DND-41 (cell line): ENCODE measurements at regions not wholly inside any gene's neighbourhood (a gene's known extent, or its start where the extent isn't known, plus 50 kb on each side); places are given as distances from the start of the nearest gene placed in this dataset.

Experiments used
- CTCF ChIP-seq: IDR thresholded peaks from 2 replicates; pipeline ENCODE4 v1.5.1; 2012; ENCODE audit warnings: borderline replicate concordance, low read length, moderate library complexity, mild to moderate bottlenecking; ENCODE audit not compliant: poor library complexity, severe bottlenecking; ENCODE audit errors: extremely low read depth
- EZH2 ChIP-seq: IDR thresholded peaks from 3 replicates; pipeline ENCODE4 v1.6.1; 2012; ENCODE audit warnings: borderline replicate concordance, low read depth, mild to moderate bottlenecking, moderate library complexity, low read length, inconsistent platforms; ENCODE audit not compliant: severe bottlenecking

GRCh38 chr7:153696242-153696641 is 356.0 kb upstream of the DPP6 start:
- TF ChIP-seq CTCF = no peak
- TF ChIP-seq EZH2 = no peak
